Right kidney (tissue), 1 donor: ENCODE measurements at regions not wholly inside any gene's neighbourhood (a gene's known extent, or its start where the extent isn't known, plus 50 kb on each side); places are given as distances from the start of the nearest gene placed in this dataset.

Source experiments
- DNase-seq: peaks from one replicate; pipeline ENCODE4 v3.0.0-alpha.2; 2016

DNA sequence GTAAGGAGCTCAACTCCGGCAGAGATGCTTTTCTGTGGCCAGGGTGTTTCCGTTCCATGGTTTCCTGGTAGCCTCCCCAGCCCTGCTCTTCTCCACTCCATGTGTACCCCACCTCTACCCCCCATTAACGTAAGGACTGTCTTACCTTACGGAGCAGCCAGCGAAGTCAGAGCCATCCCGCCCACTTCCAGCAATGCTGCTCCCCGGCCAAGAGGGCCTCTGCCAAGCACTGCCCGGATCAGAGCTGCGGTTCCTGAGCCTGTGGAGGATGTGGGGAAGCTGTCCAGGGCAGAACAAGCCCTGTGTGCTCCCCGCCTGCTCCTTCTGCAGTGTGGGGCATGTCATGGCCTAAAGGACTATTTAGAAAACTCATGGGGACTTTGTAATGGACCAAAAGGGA, 261.2 kb downstream of the GADD45G start:
- no peak for DNase-seq

DNA sequence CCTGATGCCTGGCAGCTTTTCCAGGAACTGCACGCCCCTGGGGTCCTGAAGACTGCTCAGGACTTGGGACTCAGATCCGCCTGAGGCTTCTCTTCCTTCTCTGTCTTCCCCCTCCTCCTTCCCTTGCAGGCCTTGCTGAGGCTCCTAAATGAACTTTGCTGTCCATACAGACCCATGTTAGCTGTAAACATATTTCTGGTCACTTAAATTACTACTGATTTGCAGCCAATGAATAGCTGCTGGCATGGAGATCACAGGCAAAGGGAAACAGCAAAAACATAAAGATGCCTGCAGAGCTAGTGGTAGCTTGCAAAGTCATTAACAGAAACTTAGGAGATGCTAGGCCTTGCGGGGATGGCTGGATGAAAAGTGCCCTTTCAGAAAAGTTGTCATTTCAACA, 261.9 kb downstream of the GADD45G start:
- DNase-seq: no peak

DNA sequence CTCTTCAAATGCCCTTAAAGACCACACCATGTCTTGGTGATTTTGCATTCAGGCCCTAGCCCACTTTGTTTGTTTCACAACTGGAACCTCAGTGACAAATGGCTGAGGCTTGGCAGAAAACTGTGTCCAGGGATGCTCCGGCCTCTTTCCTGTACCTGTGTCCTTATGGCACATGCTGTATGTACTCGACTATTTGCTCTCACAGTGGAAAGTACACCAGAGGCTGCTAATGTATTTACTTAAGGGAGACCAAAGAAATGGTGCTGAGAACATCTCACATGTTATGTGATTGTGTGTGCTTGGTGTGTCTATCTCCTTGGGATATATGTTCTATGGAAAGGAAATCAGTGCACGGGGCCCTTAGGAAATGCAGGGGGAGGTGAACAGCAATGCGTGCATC, 263.3 kb downstream of the GADD45G start:
- no peak for DNase-seq

DNA sequence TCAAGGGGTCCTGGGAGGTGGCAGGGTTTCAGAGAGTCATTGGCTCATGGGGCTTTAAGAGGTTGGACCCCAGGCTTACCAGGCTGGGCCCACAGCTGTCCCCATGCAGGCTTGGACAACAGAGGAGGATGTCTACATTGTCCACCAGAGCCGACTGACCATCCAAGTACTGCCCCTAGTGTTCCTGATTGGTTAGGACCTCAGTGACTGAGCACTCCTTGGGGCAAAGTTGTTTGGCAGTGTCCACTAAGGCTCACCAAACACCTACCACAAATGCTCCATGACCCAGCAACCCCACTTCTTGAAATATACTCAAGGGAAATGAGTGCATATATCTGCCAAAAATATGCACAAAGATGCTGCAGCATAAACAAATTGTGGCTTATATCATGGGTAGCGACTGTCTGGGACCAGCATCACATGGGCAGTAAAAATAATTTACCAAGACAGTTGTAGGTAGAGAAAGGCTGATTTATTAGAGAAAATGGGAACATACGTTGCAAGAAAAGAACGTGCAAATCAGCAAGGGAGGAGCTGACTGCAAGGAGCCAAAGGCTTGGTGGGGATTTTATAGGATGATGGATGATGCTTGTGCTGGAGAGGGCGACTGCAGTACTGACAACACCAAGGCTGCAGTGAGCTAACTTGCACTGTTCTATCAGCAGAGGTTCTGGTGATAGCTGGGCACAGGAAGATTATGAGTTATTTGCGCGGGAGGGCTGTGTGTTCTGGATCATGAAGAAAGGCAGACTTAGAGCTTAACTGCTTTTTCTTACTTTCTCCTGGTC, 265.2 kb downstream of the GADD45G start:
- no peak for DNase-seq

DNA sequence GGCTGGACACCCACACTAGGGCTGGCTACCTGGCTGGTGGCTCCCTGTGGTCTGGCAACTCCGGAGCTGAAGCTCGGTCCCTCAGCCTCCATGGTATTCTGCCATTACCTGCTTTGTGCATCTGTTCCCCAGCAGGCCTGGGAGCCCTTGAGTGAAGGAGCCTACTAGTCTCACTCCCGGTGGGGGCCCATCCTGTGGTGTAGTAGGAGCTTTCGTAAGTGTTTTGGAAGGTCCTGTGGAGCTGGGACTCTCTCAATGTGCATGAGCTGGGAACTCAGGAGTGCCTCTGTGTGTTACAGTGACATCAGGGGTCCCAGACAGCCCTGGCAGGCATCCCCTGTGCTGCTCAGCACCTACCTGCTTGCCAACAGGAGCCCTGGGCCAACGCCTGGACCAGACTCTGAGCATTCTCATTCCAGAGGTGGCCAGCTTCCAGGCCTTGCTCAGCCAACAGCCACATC, 267.1 kb downstream of the GADD45G start:
- no peak for DNase-seq

DNA sequence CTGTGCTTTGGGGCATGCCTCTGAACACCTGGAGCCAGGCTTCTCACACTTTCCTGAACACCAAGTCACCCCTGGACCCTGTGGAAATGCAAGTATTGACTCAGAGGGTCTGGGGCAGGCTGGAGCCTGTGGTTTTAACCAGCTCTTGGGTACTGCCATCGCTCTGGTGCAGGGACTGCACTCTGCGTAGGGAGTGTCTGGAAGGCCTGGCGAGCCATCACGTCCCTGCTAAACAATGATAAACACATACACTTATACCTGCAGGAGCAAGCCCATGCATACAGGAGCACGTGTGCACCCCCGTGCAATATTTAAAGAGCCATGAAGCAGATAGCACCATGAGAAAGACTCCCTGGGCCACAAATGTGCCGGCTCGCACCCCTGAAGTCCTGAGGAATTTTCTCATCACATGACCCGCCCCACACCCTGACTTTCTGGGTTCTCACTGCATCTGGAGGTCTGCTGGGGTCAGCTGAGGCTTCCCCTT, 267.7 kb downstream of the GADD45G start:
- no peak for DNase-seq

DNA sequence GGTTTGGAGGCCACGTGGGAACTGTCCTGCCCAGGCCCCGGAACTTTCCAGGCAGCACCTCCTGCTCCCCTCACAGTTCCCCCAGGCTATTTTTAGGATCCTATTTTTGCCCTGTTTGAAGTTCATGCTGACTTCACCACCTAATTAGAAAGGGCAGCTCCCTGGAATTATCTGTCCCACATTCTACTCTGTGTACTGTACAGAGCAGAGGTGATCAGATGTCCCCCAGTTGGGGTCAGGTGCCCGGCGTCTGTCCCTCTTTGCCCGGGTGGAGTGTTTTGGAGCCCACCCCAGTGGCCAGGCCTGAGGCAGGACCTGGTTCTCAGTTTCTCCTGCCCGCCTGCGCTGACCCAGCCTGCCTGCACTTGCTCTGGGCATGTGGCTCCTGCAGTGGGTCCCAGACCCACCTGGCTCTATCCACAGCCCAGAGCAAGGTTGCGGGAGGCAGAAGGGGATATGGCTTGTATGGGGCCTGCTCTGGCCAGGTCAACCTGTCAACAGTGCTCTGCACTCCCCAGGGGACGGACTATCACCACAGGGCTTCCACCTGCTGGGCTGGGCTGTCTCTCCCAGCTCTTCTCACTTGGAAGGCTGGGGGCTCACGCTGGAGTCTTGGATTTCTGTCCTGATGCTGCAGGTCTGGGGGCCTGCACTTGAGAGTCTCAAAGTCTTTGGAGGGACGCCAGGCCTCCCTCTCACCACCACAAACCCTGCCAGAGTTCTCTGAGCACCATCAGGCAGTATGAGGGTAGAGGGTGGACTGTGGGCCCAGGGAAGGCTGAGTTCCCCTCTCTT, 268.3 kb downstream of the GADD45G start:
- no peak for DNase-seq

DNA sequence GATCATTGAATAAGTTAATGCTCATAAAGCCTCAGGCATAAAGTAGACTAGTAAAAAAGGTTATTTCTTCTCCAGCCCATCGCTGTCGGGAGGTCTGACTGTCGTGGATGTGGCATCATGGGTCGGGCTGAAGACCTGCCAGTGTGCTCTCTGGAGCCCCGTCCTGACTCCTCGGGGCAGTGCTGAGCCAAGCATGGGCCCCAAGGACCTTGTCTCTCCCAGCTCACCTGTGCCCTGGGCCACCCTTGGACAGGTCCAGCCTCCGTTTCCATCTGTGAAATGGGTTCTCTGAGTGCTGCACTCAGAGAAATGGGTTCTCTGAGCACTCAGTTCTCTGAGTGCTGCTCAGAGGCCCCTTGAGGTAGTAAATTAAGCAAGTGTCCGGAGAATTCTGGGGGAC, 269.0 kb downstream of the GADD45G start:
- DNase-seq: no peak

DNA sequence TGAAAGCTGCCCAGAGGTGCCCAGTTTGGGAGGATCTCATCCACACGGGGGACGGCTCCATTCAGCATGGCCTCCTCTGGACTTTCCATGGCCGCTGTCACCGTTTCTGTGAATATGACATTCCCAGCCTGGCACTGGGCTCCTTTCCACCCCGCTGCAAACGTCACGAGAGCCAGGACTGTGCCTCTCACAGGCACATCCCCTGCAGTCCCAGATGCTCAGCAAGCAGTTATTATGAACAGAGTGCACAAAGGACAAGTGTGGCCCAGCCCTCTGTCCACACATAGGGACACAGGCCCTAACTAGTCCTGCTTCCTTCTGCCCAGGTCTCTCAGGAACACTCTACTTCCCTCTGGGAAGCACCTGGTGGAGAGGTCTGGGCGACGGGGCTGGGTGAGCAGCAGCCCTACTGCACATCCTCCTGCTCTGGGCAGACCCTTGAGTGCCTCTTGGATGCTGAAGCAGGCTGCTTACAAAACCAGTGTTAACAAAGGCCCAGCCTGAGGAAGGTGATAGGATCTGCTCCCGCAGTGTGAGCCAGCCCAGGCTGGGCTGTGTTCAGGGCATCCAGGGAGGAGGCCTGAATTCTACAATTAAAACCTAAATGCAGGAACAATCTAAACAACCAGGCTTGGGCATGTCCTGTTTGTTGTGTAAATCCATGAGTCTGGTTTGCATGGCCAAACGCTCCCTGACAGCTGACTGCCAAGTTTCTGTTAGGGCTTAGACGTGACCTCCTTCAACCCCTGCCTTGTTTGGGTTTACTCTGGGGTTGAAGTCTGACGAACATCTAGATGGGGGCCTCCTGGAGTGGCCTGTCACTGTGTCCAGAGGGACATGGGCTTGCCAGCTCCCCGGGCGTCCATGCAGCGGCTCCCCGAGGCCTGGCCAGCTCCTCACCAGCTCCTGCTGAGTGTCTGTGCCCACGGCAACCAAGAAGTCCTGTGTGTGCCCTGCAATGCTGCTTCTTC, 269.8 kb downstream of the GADD45G start:
- no peak for DNase-seq

DNA sequence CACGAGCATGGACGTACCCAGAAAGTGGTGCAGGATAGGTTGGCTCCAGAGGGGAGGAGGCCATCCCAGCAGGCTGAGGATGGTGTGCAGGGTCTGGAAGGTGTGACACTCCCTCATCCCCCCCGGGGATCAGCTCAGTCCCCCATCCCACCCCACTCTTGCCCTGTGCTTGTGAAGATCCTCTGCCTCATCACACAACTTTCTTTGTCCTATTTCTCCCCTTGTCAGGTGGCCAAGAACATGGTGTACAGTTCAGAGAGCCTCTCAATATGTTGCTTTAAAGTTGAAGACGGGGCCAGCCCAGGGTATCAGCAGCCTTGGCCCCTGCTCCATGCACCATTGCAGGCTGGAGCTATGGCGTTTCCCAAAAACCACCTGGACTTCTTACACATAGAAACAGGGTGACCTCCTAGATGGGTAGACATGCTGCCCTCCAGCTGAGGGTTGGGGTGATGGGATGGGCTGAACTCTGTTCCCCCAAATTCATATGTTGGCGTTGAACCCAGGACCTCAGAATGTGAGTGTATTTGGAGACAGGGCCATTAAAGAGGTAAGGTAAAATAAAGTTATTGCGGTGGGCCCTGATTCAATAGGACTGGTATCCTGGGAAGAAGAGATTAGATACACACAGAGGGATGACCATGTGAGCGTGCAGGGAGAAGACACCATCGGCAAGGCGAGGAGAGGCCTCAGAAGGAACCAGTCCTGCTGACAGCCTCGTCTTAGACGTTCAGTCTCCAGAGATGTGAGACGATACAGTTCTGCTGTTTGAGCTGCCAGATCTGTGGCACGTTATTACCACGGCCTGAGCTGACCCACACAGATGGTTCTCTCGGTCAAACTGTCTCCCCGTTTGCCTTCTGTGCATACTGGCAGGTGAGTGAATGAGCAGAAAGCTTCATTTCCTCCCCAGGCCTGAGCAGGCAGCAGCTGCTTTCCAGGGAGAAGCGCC, 272.5 kb downstream of the GADD45G start:
- no peak for DNase-seq

DNA sequence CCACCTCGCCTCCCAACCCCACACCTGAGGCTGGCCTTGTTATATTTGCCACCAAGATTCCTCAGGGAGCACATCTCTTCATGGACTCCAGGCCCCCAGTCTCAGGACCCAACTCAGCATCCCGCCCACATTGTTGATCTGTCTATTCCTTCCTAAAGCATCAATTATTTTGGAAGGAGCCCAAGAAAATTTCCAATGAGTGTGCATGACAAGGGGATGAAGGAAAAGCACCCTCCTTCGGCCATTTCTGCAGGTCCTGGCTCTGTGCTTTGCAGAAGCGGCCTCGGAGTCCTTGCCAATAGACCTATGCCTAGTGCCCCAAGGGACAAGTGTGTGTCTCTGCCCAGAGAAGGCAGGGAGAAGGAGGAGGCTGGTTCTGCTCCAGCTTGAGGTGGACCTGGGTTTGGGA, 273.2 kb downstream of the GADD45G start:
- no peak for DNase-seq

DNA sequence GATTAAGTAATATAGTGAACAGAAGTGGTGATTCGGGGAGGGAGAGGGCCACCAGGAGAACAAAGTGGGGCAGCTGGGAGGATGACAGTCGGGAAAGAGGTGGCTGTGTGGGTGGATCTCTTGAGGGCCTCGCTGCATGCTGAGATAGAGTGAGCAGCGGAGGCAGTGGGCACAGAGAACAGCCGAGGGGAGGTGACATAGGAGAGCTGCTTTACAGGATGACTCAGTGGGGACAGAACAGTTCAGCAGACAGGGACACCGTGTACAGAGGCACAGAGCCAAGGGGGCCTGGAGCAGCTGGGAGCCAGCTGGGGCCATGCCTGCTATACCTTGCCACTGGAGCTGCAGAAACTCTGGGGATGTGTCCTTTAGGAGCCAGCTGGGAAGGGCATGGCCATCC, 273.9 kb downstream of the GADD45G start:
- no peak for DNase-seq

DNA sequence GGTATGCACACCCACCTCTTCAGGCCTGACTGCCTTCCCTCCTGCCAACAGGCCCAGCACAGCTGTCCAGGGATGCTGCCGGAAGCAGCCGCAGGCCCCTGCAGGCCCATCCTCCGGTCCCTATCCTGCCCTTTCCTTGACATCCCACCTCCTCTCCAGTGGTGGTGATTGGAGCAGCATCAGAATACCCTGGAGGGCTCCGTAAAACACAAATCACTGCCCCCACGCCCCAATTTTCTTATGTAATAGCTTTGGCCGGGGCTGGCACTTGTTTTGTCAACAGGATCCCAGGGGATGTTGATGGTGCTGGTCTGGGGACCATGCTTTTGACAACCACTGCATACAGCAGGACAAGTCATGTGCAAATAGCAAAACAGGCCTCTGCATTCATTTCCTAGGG, 274.5 kb downstream of the GADD45G start:
- no peak for DNase-seq

DNA sequence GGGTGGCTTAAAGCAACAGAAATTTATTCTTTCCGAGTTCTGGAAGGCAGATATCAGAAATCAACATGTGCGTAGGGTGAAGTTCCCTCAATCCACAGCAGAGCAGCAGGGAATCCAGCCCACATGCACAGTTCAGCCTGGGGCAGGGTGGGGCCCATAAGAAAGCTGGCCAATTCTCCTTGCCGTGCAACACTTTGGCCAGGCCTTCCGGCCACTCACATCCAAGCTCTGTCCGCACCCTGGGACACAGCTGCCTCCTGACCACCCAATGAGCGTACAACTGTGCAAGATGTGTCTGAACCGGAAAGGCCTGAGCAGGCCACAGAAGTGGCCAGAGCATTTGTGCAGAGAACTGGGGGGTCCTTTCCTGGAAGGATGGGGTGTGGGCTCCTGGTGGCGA, 274.9 kb downstream of the GADD45G start:
- no peak for DNase-seq

DNA sequence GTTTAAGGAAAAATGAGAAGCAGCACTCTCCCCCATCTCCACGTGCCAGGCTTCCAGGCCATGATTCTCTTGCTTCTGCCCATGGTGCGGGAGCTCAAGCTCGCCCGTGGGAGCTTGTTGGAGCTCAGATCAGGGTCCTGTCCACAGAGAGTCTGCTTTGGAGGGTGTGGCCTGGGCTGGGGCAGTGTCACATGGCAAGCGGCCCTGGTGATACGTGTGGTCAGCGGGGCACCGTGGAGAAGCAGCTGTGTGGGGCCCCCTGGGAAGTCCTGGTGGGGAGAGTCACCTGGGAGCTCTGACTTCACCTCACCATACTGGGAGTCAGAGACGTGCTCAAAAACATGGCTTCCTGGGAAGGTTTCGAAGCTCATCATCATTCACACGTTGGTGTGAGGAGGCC, 275.3 kb downstream of the GADD45G start:
- DNase-seq: no peak

DNA sequence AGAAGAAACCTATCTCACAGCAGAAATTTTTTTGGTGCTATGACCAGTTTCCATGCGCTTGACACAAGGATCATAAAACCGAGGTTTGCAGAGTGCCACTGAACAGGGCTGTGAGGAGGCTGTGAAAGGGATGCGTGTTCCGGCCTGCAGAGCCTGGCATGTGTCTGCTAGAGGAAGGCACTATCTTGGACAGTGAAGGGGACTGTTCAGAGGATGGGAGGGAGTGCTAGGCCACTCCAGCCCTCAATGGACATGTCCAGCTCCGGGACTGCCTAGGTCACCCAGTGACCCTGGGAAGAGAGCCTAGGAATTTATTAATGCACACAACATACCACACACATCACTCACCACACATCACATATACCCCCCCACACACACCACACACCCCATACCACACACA, 275.9 kb downstream of the GADD45G start:
- DNase-seq: no peak

DNA sequence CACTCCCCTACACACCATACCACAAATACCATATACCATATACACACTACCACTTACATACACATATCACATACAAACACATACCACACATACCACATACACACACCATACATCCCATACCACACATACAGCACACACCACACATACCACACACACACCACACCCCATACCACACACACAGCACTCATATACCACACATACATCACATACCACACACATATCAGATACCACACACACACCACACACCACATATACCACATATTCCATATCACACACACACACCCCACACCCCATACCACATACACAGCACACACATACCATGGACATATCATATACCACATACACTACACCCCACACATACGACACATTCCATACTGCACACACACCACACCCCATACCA, 276.6 kb downstream of the GADD45G start:
- no peak for DNase-seq

DNA sequence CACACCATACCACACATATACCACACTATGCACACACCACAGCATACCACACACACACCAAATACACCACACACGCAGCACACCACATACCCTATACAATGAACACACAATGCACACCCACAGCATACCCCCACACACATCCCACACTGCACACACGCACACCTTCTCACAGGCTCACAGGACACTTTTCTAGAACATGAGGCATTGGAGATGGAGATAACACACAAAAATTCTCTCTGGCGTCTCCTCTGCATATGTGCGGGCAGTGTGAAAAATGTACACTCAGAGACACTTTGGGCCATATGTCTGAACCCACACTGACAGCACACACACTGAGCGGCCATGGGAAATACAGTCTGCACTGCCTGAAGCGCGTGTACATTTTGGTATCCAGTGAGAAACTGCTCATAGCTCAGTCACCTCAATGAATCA, 278.1 kb downstream of the GADD45G start:
- DNase-seq: no peak

DNA sequence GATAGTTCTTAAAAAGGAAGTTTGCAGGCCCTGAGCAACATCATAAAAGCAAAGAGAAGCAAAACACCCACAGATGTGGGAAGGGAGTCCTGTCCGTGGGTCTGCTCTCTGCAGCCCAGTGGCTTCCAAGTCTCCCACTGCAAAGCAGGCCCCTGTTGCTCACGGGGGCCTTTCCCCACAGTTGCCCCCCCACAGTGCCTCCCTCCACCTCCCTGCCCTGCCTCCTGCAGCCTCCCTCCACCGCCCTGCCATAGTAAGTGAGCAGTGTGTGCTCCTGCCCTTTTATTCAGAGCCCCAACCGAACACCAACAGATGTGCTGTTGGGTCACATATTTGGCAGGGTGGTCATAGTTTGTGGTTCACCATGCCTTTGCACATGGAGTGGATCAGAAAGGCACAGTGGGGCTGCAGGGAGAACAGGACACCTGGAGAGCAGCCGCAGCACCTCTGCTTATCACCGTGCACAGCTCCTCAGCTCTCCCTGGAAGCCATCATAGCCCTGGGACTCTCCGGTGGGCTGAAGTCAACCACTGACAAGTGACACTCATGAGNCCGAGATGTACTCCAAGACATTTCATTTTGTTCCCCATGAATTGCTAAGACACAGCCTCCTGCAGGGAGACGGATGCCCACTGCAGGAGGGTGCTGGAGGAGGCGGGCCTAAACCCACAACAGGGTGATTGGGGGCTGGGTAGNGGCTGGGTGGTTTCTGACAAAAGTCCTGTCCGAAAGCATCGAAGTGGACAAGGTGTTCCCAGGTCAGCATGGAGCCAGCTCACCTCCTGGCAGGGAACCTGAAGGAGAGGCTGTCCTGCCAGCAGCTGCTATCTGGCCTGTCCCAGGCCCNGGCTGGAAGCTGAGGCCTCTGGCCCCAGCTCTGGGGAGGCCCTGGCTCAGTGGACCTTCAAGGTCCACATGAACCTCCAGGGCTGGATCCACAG, 278.9 kb downstream of the GADD45G start:
- DNase-seq: no peak
